ENCODE measurements at regions not wholly inside any gene's neighbourhood (a gene's known extent, or its start where the extent isn't known, plus 50 kb on each side); places are given as distances from the start of the nearest gene placed in this dataset.
"Not testable (repeated sequence)": the region's sequence is repeated elsewhere in the genome, so short reads cannot be mapped to it uniquely, and the experiment has no call there.

DNA sequence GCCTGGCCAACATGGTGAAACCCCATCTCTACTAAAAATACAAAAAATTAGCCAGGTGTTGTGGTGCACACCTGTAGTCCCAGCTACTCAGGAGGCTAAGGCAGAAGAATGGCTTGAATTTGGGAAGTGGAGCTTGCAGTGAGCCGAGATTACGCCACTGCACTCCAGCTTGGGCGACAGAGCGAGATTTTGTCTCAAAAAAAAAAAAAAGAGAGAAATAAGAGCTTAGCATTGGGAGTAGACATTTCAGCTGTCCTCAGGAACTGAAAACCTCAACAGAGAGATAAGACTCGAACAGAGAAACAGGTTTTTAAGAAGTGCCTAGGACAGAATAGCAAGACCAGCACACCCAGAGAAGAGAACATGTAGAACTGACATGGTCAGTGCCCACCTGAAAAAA, 262.6 kb upstream of the RAB4A start:
- DNase-seq = not testable (repeated sequence)

GRCh38 chr1:229011022-229011421, 259.9 kb upstream of the RAB4A start:
- DNase-seq = no peak

GRCh38 chr1:229012823-229013222, 258.1 kb upstream of the RAB4A start:
- no peak for DNase-seq

DNA sequence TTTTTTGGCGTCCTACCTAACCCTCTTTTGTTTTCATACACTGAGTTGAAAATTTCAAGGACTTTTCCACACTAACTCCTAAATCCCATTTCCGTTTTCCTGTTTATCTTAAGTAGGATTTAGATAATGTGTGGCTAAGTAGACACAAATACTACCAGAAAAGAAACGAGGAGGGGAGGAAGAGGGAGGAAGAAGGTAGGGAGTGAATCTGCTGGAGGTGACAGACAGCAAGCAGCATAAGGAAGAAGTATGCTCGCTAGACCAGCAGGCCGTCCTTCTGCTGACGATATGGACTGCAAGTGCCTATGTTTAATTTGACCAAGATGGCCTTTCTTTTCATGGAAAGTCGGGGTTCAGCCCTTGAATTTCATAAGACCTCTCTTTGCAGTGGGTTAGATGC, 256.9 kb upstream of the RAB4A start:
- no peak for DNase-seq

- peak; percentile 70 for DNase-seq
Observed at GRCh38 chr1:229015806-229016205, 255.1 kb upstream of the RAB4A start.

GRCh38 chr1:229017091-229017490, 253.8 kb upstream of the RAB4A start:
- DNase-seq = no peak

DNA sequence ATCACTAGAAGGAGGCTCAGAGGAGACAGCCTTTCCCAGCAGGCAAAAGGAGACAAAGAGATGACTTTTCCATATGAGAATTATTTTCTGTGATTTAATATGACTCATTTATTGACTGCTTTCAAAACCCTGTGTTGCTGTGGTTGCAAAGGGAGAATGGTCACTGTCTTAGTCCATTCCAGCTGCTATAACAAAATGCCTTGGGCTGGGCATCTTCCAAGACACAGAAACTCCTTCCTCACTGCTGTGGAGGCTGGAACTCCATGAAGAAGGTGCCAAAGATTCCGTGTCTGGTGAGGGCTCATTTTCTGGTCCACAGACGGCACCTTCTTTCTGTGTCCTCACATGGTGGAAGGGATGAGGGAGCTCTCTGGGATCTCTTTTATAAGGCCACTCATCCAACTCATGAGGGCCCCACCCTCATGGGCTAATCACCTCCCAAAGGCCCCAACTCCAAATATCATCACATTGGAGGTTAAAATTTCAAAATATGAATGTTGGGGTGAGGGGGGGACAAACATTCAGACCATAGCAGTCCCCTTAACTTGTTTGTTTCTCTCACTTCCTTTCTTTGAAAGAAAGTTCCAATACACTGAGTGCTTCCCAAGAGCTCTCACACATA, 252.1 kb upstream of the RAB4A start:
- no peak for DNase-seq

DNA sequence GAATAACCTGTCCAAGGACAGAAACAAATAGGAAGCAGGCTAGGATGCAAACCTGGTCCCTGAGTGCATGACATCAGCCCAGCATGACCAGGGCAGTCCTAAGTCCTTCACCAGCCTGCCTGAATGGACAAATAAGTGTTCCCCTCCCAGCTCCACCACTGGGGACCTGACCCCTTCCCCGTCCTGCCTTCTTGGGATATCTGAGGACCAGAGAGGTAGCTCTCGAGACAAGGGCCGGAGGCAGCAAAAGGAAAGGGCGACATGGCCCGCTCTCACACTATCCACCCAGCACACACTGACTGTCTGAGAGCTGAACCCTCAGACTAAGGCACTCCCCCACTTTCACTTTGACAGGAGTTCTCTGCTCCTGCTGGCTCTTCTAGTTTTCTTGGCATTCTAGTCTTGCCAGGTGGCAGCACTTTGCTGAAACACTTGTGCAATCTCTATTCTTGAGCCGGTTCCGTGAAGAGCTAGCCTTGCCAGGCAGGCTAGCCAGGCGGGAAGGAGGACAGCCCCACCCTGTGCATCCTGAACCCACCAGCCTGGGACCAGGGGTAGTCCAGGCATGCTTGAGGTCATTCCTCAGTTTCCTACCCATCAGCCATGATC, 251.1 kb upstream of the RAB4A start:
- DNase-seq = no peak

DNA sequence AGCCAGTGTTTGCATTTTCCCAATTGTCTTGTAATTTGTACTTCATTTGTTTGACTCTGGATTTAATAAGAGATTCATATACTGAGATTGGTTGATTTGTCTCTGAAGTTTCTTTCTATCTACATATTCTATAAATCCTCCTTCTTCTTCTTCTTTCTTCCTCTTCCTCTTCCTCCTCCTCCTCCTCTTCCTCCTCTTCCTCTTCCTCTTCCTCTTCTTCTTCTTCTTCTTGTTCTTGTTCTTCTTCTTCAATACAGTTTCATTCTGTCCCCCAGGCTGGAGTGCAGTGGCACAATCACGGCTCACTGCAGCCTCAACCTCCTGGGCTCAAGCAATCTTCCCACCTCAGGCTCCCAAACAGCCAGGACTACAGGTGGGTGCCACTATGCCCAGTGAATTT, 249.9 kb upstream of the RAB4A start:
- not testable (repeated sequence) for DNase-seq

DNA sequence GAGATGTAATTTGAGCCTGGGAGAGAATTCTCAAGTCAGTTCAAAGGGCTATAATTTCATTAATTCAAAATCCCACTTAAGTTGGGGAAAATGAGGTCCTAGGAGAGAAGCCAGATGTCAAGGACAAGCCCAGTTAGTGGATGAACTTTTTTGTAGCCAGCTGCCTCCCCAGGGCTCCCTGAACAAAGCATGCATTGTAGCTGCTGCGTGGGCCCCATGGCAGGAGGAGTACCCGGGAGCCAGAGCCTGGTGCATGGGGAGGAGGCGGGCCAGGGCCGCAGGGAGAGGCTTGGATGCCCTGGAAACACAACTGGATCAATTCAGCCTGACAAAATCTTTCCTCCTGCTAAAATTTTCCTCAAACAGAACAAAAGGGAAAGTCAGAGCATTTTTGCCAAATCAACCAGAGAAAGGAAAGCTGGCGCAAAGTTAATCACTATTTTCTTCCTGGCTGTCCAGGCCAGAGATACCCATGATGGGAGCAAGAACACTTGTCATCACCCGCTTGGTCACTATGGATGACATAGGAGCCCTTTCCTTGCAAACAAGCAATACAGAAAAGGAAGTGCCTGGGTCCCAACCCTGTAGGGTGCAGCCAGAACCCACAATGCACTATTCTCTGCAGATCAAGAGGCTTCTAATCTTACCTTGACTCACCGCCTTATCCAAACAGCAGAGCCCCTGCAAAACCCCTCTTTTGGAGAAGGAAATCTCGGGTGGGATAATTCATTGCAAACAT, 248.1 kb upstream of the RAB4A start:
- DNase-seq = peak; percentile 79

- DNase-seq = no peak
Observed at GRCh38 chr1:229023651-229024300, 247.1 kb upstream of the RAB4A start.

GRCh38 chr1:229024528-229025130, 246.3 kb upstream of the RAB4A start:
- DNase-seq = no peak

GRCh38 chr1:229025576-229025975, 245.3 kb upstream of the RAB4A start:
- no peak for DNase-seq

GRCh38 chr1:229027158-229027557, 243.8 kb upstream of the RAB4A start:
- no peak for DNase-seq

- DNase-seq = no peak
Observed at GRCh38 chr1:229027622-229028182, 243.2 kb upstream of the RAB4A start.

DNA sequence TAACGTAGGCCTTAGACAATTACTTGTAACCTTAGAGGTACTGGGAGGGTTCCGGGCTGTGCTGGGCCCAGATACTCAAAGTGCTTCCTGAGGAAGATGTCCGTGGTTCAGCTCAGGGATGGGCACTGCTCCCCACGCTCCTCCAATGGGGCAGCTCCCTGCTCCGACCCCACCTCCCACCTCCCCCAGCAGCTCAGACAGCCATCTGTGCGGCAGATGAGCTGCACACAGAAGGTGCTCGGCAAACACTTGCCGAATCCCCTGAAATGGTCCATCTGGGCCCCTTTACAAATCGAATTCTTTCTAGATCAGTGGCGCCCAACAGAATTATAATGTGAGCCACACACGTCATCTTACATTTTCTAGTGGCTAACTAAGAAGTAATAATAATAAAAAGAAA, 242.4 kb upstream of the RAB4A start:
- no peak for DNase-seq

DNA sequence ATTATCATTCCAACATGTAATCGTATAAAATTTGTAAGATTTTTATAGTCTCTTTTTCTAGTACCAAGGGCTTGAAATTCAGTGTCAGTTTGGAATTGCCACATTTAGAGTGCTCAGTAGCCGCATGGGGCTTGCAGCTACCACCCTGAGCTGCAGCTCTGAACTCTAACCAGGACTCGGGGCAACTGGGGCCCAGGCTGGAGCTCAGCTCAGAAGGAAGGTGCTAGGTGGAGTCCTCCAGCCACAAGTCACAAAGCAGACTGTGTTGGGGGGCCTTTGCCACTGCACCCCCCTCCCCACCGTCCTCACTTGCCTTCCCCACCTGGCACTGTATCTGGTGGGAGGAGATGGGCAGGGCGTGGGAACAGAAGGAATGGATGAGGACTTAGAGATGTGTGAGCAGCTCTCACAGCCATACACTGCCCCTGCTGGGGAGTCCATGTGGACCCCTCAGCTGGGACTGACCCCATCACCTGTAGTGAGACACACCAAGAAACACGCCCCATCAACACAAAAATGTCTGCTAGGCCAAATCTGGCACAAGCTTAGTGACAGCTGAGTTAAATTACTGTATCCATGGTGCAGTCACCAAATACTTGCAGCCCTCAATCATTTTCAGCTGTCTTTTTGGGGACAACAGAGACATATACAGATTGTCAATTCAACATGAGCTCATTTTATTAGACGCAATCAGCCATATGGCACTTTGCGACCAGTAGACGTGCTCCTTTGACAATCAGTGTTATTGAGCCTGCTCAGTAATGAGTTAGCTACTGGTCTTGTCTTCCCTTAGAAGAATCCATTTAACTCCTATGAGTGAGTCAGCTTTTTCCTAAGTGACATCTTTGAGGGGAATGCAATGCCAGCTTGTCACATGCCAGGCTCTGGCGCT, 241.7 kb upstream of the RAB4A start:
- DNase-seq = peak; percentile 59

- DNase-seq = no peak
Observed at GRCh38 chr1:229029879-229030235, 241.1 kb upstream of the RAB4A start.

- DNase-seq = no peak
Observed at GRCh38 chr1:229030630-229031029, 240.3 kb upstream of the RAB4A start.

- no peak for DNase-seq
Observed at GRCh38 chr1:229031061-229031460, 239.8 kb upstream of the RAB4A start.
